ENCODE measurements at regions not wholly inside any gene's neighbourhood (a gene's known extent, or its start where the extent isn't known, plus 50 kb on each side); places are given as distances from the start of the nearest gene placed in this dataset.

- TF ChIP-seq ZNF219 (CRISPR knock-in tag; IDR thresholded peaks at IDR 0.05; ENCODE audit: borderline replicate concordance) (no peak), GABPB1 (CRISPR knock-in tag; IDR thresholded peaks at IDR 0.05) (no peak), AR (CRISPR knock-in tag; IDR thresholded peaks at IDR 0.05) (no peak), ZNF396 (CRISPR knock-in tag; IDR thresholded peaks at IDR 0.05; ENCODE audit: borderline replicate concordance) (no peak), ZSCAN18 (CRISPR knock-in tag; IDR thresholded peaks at IDR 0.05) (no peak), SP1 (CRISPR knock-in tag; conservative IDR thresholded peaks at IDR 0.05) (peak; percentile 42; the same call in 1 of the 2 replicates), ZBTB21 (CRISPR knock-in tag; IDR thresholded peaks at IDR 0.05; ENCODE audit: borderline replicate concordance) (0 out of 2 replicates have a peak, but pooled peaks have one; percentile 55), ZNF423 (CRISPR knock-in tag; IDR thresholded peaks at IDR 0.05) (no peak), JUN (CRISPR knock-in tag; IDR thresholded peaks at IDR 0.05) (no peak), HMGA2 (CRISPR knock-in tag; IDR thresholded peaks at IDR 0.05) (no peak), E2F4 (CRISPR knock-in tag; IDR thresholded peaks at IDR 0.05; ENCODE audit: borderline replicate concordance, low read depth) (no peak), ZNF512 (CRISPR knock-in tag; IDR thresholded peaks at IDR 0.05; ENCODE audit: borderline replicate concordance) (no peak), FOXP1 (CRISPR knock-in tag; IDR thresholded peaks at IDR 0.05; ENCODE audit: borderline replicate concordance) (peak; percentile 87; the same call in 1 of the 2 replicates), TEAD4 (CRISPR knock-in tag; IDR thresholded peaks at IDR 0.05) (no peak), PREB (CRISPR knock-in tag; IDR thresholded peaks at IDR 0.05; ENCODE audit: borderline replicate concordance) (no peak; the same call in 1 of the 2 replicates), FOXK1 (CRISPR knock-in tag; IDR thresholded peaks at IDR 0.05) (peak; percentile 84), CTCF (IDR thresholded peaks at IDR 0.05) (no peak), ERG (CRISPR knock-in tag; IDR thresholded peaks at IDR 0.05) (no peak), USF1 (CRISPR knock-in tag; IDR thresholded peaks at IDR 0.05) (peak; percentile 96), ZNF416 (CRISPR knock-in tag; IDR thresholded peaks at IDR 0.05) (no peak), STAT6 (CRISPR knock-in tag; conservative IDR thresholded peaks at IDR 0.05; ENCODE audit: low read depth) (no peak), SMAD4 (CRISPR knock-in tag; IDR thresholded peaks at IDR 0.05) (no peak), KAT7 (CRISPR knock-in tag; IDR thresholded peaks at IDR 0.05; ENCODE audit: borderline replicate concordance) (no peak)
Measured at GRCh38 chr15:98548139-98548971, 100.0 kb upstream of the IGF1R start (continued).

Measured in WTC11 (cell line).